NCI-H1092 treated with DMSO at 0.1 percent for 48 hours (cell line): ENCODE measurements at regions not wholly inside any gene's neighbourhood (a gene's known extent, or its start where the extent isn't known, plus 50 kb on each side); places are given as distances from the start of the nearest gene placed in this dataset.

Experiments used
- DNase-seq: peaks from one replicate; lab custom pipeline; 2025; lab: John Stamatoyannopoulos, UW

- DNase-seq: no peak
Measured at GRCh38 chr1:232201024-232201423, 428.9 kb downstream of the SIPA1L2 start.

- DNase-seq: no peak
Measured at GRCh38 chr1:232196042-232196441, 433.9 kb downstream of the SIPA1L2 start.

- DNase-seq: no peak
Measured at GRCh38 chr1:232194424-232194823, 435.5 kb downstream of the SIPA1L2 start.

GRCh38 chr1:232193451-232193783 is 436.5 kb downstream of the SIPA1L2 start:
- DNase-seq: no peak

GRCh38 chr1:232192781-232193450 is 437.0 kb downstream of the SIPA1L2 start:
- no peak for DNase-seq

- no peak for DNase-seq
Measured at GRCh38 chr1:232191560-232191959, 438.4 kb downstream of the SIPA1L2 start.

GRCh38 chr1:232188318-232188717 is 441.6 kb downstream of the SIPA1L2 start:
- DNase-seq: no peak

- no peak for DNase-seq
Measured at GRCh38 chr1:232186931-232187330, 443.0 kb downstream of the SIPA1L2 start.

GRCh38 chr1:232184561-232185530 is 445.1 kb downstream of the SIPA1L2 start:
- no peak for DNase-seq

- no peak for DNase-seq
Measured at GRCh38 chr1:232183802-232184201, 446.1 kb downstream of the SIPA1L2 start.

- no peak for DNase-seq
Measured at GRCh38 chr1:232183266-232183800, 446.6 kb downstream of the SIPA1L2 start.

- DNase-seq: no peak
Measured at GRCh38 chr1:232182236-232182635, 447.7 kb downstream of the SIPA1L2 start.

- DNase-seq: no peak
Measured at GRCh38 chr1:232180779-232181136, 449.2 kb downstream of the SIPA1L2 start.

- no peak for DNase-seq
Measured at GRCh38 chr1:232179896-232180778, 449.8 kb downstream of the SIPA1L2 start.

GRCh38 chr1:232178191-232178590 is 451.7 kb downstream of the SIPA1L2 start:
- DNase-seq: no peak

- DNase-seq: no peak
Measured at GRCh38 chr1:232177438-232177837, 452.5 kb downstream of the SIPA1L2 start.

GRCh38 chr1:232176222-232176621 is 453.7 kb downstream of the SIPA1L2 start:
- no peak for DNase-seq

GRCh38 chr1:232174306-232174705 is 455.6 kb downstream of the SIPA1L2 start:
- DNase-seq: peak; percentile 15

GRCh38 chr1:232172563-232172962 is 457.4 kb downstream of the SIPA1L2 start:
- DNase-seq: no peak

GRCh38 chr1:232170909-232171308 is 459.0 kb downstream of the SIPA1L2 start:
- no peak for DNase-seq

GRCh38 chr1:232169436-232169835 is 460.5 kb downstream of the SIPA1L2 start:
- no peak for DNase-seq

- DNase-seq: no peak
Measured at GRCh38 chr1:232168508-232168907, 461.4 kb downstream of the SIPA1L2 start.
